SK-N-SH (cell line): ENCODE measurements at regions not wholly inside any gene's neighbourhood (a gene's known extent, or its start where the extent isn't known, plus 50 kb on each side); places are given as distances from the start of the nearest gene placed in this dataset.

Source experiments
- CTCF ChIA-PET: fragments of 300-600, 350-600 bp; formaldehyde crosslinking; extraction: SDS; loops from one replicate; lab custom pipeline; 2021; lab: Yijun Ruan, JAX
- POLR2A ChIA-PET: fragments of 350-600 bp; sonication (Branson Sonifier 250); formaldehyde crosslinking; extraction: SDS; loops from one replicate; lab custom pipeline; 2020; ENCODE audit warnings: antibody characterized with exemption, inconsistent platforms; lab: Yijun Ruan, JAX
- DNase-seq: peaks from one replicate; pipeline ENCODE4 v3.0.0; 2012
- H2AFZ ChIP-seq: fragments of 200-600 bp; sonication (generic); 2 replicates; pipeline ENCODE4 v1.8.1; 2016; ENCODE audit warnings: antibody characterized with exemption, mild to moderate bottlenecking, low read depth
- H3F3A ChIP-seq: fragments of 200-600 bp; sonication (generic); replicated peaks from 2 replicates; pipeline ENCODE3; 2016; ENCODE audit warnings: antibody characterized with exemption, mild to moderate bottlenecking; ENCODE audit not compliant: insufficient read depth
- H3K27ac ChIP-seq, 2 experiments: fragments of 200-500 bp in 1 of 2; fragments of 200-600 bp in 1 of 2; sonication (Bioruptor generic) in 1 of 2; sonication (generic), shearing (Covaris generic) in 1 of 2; 2 replicates each; pipeline versions ENCODE4 v1.5.1 to v1.6.1; 2014 to 2016; ENCODE audit warnings: low read depth in 2 of 2, inconsistent platforms in 1 of 2, low read length in 1 of 2, mild to moderate bottlenecking in 1 of 2, mixed read lengths in 1 of 2
- H3K27me3 ChIP-seq: fragments of 200-600 bp; sonication (generic), shearing (Covaris generic); 2 replicates; pipeline ENCODE4 v1.6.1; 2016; ENCODE audit warnings: mixed run types; ENCODE audit not compliant: insufficient read depth
- H3K36me3 ChIP-seq, 2 experiments: fragments of 200-500 bp in 1 of 2; fragments of 200-600 bp in 1 of 2; sonication (Bioruptor generic) in 1 of 2; sonication (generic) in 1 of 2; replicated peaks in 1 of 2; 2 replicates each; pipeline versions ENCODE3 to v1.5.1; 2014 to 2016; ENCODE audit warnings: low read length in 1 of 2, mild to moderate bottlenecking in 1 of 2; ENCODE audit not compliant: insufficient read depth in 2 of 2, control insufficient read depth in 1 of 2
- H3K4me1 ChIP-seq, 2 experiments: fragments of 200-500 bp in 1 of 2; fragments of 200-600 bp in 1 of 2; sonication (Bioruptor generic) in 1 of 2; sonication (generic), shearing (Covaris generic) in 1 of 2; 2 replicates each; pipeline versions ENCODE4 v1.5.1 to v1.6.1; 2014 to 2016; ENCODE audit warnings: low read depth in 1 of 2, low read length in 1 of 2, mixed run types in 1 of 2; ENCODE audit not compliant: insufficient read depth in 2 of 2, control insufficient read depth in 1 of 2
- H3K4me2 ChIP-seq: fragments of 200-600 bp; sonication (generic), shearing (Covaris generic); 2 replicates; pipeline ENCODE4 v1.6.1; 2017; ENCODE audit warnings: mixed run types
- H3K4me3 ChIP-seq, 2 experiments: fragments of 200-500 bp in 1 of 2; fragments of 200-600 bp in 1 of 2; sonication (Bioruptor generic) in 1 of 2; sonication (generic), shearing (Covaris generic) in 1 of 2; 2 replicates each; pipeline versions ENCODE4 v1.5.1 to v1.8.1; 2014 to 2016; ENCODE audit warnings: low read depth in 2 of 2, inconsistent platforms in 1 of 2, low read length in 1 of 2, mild to moderate bottlenecking in 1 of 2, mixed read lengths in 1 of 2, moderate library complexity in 1 of 2
- H3K79me2 ChIP-seq: fragments of 200-600 bp; sonication (generic); 2 replicates; pipeline ENCODE4 v1.8.1; 2017; ENCODE audit warnings: mild to moderate bottlenecking; ENCODE audit not compliant: insufficient read depth
- H3K9ac ChIP-seq: fragments of 200-600 bp; sonication (generic); 2 replicates; pipeline ENCODE4 v1.6.1; 2017; ENCODE audit warnings: mixed run types
- H3K9me2 ChIP-seq: fragments of 200-600 bp; sonication (generic); 2 replicates; pipeline ENCODE4 v1.6.1; 2017; ENCODE audit warnings: mixed run types
- H3K9me3 ChIP-seq: fragments of 200-600 bp; sonication (generic); 2 replicates; pipeline ENCODE4 v1.6.1; 2017; ENCODE audit warnings: mixed run types, mild to moderate bottlenecking, moderate library complexity
- H4K20me1 ChIP-seq: fragments of 200-600 bp; sonication (generic); 2 replicates; pipeline ENCODE4 v1.6.1; 2017; ENCODE audit warnings: mild to moderate bottlenecking, mixed run types; ENCODE audit not compliant: insufficient read depth
- CHD2 ChIP-seq: fragments of 150-350 bp; IDR thresholded peaks from 2 replicates; pipeline ENCODE4 v1.6.1; 2018; ENCODE audit warnings: low read length; ENCODE audit not compliant: partially characterized antibody
- EP300 ChIP-seq, 2 experiments: IDR thresholded peaks; 2 replicates each; pipeline versions ENCODE4 v1.4.0 to v1.6.1; 2012; ENCODE audit warnings: borderline replicate concordance in 1 of 2, low read depth in 1 of 2, low read length in 1 of 2
- EZH2phosphoT487 ChIP-seq: fragments of 200-600 bp; sonication (generic); IDR thresholded peaks from 2 replicates; pipeline ENCODE4 v1.6.1; 2017; ENCODE audit warnings: low read depth, mixed run types, mild to moderate bottlenecking, antibody characterized with exemption, moderate library complexity, borderline replicate concordance
- FOXJ3 ChIP-seq: sonication (generic); formaldehyde crosslinking; IDR thresholded peaks from 2 replicates; pipeline ENCODE4 v1.5.1; 2020; ENCODE audit warnings: mild to moderate bottlenecking, missing genetic modification reagents
- FOXM1 ChIP-seq: IDR thresholded peaks from 2 replicates; pipeline ENCODE4 v1.4.0; 2012; ENCODE audit warnings: low read depth, mild to moderate bottlenecking
- JUND ChIP-seq: IDR thresholded peaks from 2 replicates; pipeline ENCODE4 v1.4.0; 2012
- MXI1 ChIP-seq: IDR thresholded peaks from 2 replicates; pipeline ENCODE4 v1.6.1; 2012; ENCODE audit warnings: mild to moderate bottlenecking, low read depth, low read length, improper control_type of control experiment
- NFIC ChIP-seq: IDR thresholded peaks from 2 replicates; pipeline ENCODE4 v1.4.0; 2012; ENCODE audit warnings: borderline replicate concordance
- POLR2AphosphoS5 ChIP-seq: IDR thresholded peaks from 2 replicates; pipeline ENCODE4 v1.6.1; 2012; ENCODE audit warnings: low read depth, low read length
- RCOR1 ChIP-seq: fragments of 150-350 bp; IDR thresholded peaks from 2 replicates; pipeline ENCODE4 v1.6.1; 2017; ENCODE audit warnings: antibody characterized with exemption, low read length
- RFX5 ChIP-seq: IDR thresholded peaks from 2 replicates; pipeline ENCODE4 v1.6.1; 2012; ENCODE audit warnings: mild to moderate bottlenecking, improper control_type of control experiment, low read length
- RXRA ChIP-seq: IDR thresholded peaks from 2 replicates; pipeline ENCODE4 v1.4.0; 2012; ENCODE audit warnings: low read depth, mild to moderate bottlenecking, borderline replicate concordance
- SIN3A ChIP-seq: IDR thresholded peaks from 2 replicates; pipeline ENCODE4 v1.6.1; 2012; ENCODE audit warnings: low read depth, mild to moderate bottlenecking, low read length, moderate library complexity, borderline replicate concordance
- SMC3 ChIP-seq: IDR thresholded peaks from 2 replicates; pipeline ENCODE4 v1.6.1; 2012; ENCODE audit warnings: low read depth, low read length, improper control_type of control experiment
- TAF1 ChIP-seq: IDR thresholded peaks from 2 replicates; pipeline ENCODE4 v1.6.1; 2012; ENCODE audit warnings: low read depth, mild to moderate bottlenecking, low read length, moderate library complexity, borderline replicate concordance
- TCF12 ChIP-seq: IDR thresholded peaks from 2 replicates; pipeline ENCODE4 v1.4.0; 2012
- TEAD4 ChIP-seq: IDR thresholded peaks from 2 replicates; pipeline ENCODE4 v1.4.0; 2012; ENCODE audit warnings: mild to moderate bottlenecking, borderline replicate concordance; ENCODE audit not compliant: insufficient read depth
- WGBS: methylation state at CpG from one replicate; pipeline ENCODE4 v1.1.6; 2017; ENCODE audit warnings: low lambda C conversion rate; 5-methylcytosine and 5-hydroxymethylcytosine counted together
- TF ChIP-seq, protein P1 (sequence below): IDR thresholded peaks from 2 replicates; pipeline ENCODE4 v1.6.1; 2012; ENCODE audit warnings: mild to moderate bottlenecking, low read depth, low read length, moderate library complexity
- TF ChIP-seq, protein P2 (sequence below): IDR thresholded peaks from 2 replicates; pipeline ENCODE4 v1.4.0; 2012; ENCODE audit warnings: low read depth, borderline replicate concordance
- TF ChIP-seq, protein P3 (sequence below): fragments of 150-350 bp; IDR thresholded peaks from 2 replicates; pipeline ENCODE4 v1.6.1; 2017; ENCODE audit warnings: antibody characterized with exemption, low read length, low read depth, borderline replicate concordance
- TF ChIP-seq, protein P4 (sequence below): IDR thresholded peaks from 2 replicates; pipeline ENCODE4 v1.4.0; 2012; ENCODE audit warnings: low read depth

DNA sequence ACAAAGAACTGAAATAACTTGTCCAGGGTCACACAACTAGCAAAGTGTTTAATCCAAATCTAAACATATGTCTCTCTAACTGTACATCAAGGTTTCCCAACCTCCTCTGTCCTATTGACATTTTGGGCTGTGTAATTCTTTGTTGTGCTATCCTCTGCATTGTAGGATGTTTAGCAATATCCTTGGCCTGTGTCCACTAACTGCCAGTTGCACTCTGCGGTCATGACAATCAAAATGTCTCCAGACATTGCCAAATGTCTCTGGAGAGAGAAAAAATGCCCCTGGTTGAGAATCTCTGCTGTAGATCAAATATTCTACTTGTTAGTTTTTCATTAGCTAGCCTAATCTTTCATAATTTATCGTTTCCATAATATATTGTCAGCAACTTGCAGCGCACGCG lies 353.4 kb upstream of the NEGR1 start (continued):
- TF ChIP-seq MXI1: no peak

DNA sequence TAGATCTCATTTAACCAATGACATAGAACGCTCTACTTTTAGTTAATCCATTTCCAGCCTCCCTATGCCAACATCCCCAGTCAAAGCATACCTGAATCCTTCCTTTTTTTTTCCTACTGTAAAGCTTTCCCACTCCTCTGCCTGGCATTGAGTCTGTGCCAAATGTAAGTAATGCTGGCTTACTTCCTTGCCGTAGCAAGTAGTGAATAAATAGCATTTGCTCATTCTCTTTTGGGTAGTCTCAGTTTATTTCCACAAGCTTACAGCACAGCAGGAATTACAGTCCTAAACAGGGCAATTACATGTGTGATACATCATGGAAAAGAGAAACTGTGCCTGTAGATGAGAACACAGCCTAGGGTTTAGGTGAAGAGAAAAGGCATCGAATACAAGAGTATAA lies 352.6 kb upstream of the NEGR1 start:
- no peaks in the 10 kb centered on the region; the same call in 1 of the 2 replicates for H3K9me2 ChIP-seq
- POLR2A ChIA-PET: no interaction called here
- no peaks in the 10 kb centered on the region for H3K36me3 ChIP-seq

DNA sequence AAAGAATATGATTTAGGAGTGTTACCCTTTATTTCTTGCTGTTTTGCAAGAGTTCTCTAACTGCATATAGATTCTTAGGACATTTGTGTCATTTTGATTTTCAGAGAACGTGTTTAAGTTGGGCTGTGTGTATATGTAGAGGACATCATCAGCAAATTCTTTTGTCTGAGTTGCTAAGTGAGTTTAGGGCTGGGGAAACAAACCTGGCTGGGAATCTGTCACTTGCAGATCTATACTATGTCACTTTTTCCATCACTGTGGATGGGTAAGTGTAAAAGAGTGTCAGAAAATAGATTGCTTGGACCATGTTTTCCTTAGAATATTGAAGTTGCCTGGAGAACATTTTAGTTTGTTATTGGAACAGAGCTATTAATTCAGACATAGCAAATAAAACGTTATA lies 349.1 kb upstream of the NEGR1 start:
- H3K9me3 ChIP-seq: no peaks in the 10 kb centered on the region
- 20% methylated on average over 2 of the region's 2 CpGs for WGBS
- H2AFZ ChIP-seq: no peak overlapping the region
- no peak overlapping the region for H3K4me3 ChIP-seq
- no peaks in the 10 kb centered on the region for H3F3A ChIP-seq
- no peak overlapping the region for H3K4me2 ChIP-seq
- H3K36me3 ChIP-seq: no peaks in the 10 kb centered on the region
- TF ChIP-seq POLR2AphosphoS5: no peak
- TF ChIP-seq RXRA: no peak
- TF ChIP-seq, protein P1, sequence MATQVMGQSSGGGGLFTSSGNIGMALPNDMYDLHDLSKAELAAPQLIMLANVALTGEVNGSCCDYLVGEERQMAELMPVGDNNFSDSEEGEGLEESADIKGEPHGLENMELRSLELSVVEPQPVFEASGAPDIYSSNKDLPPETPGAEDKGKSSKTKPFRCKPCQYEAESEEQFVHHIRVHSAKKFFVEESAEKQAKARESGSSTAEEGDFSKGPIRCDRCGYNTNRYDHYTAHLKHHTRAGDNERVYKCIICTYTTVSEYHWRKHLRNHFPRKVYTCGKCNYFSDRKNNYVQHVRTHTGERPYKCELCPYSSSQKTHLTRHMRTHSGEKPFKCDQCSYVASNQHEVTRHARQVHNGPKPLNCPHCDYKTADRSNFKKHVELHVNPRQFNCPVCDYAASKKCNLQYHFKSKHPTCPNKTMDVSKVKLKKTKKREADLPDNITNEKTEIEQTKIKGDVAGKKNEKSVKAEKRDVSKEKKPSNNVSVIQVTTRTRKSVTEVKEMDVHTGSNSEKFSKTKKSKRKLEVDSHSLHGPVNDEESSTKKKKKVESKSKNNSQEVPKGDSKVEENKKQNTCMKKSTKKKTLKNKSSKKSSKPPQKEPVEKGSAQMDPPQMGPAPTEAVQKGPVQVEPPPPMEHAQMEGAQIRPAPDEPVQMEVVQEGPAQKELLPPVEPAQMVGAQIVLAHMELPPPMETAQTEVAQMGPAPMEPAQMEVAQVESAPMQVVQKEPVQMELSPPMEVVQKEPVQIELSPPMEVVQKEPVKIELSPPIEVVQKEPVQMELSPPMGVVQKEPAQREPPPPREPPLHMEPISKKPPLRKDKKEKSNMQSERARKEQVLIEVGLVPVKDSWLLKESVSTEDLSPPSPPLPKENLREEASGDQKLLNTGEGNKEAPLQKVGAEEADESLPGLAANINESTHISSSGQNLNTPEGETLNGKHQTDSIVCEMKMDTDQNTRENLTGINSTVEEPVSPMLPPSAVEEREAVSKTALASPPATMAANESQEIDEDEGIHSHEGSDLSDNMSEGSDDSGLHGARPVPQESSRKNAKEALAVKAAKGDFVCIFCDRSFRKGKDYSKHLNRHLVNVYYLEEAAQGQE: no peak
- no peak for TF ChIP-seq SIN3A
- TF ChIP-seq, all 33 proteins: peak for 0
- no peak for DNase-seq
- POLR2A ChIA-PET: no interaction called here
- no peaks in the 10 kb centered on the region for H3K27me3 ChIP-seq
- H3K4me1 ChIP-seq: no peaks in the 10 kb centered on the region
- H3K9me2 ChIP-seq: no peaks in the 10 kb centered on the region; the same call in 1 of the 2 replicates
- H3K27ac ChIP-seq: no peak overlapping the region
- no peak overlapping the region for H3K9ac ChIP-seq
- no peaks in the 10 kb centered on the region for H3K79me2 ChIP-seq
- CTCF ChIA-PET: interaction anchor here (1.0 kb wide), 1 partner anchor 57 kb away, joined by 3 read pairs; no protein-coding TSS in a partner anchor
- H4K20me1 ChIP-seq: no peaks in the 10 kb centered on the region

More for the DNA sequence above, 352.6 kb upstream of the NEGR1 start:
- Histone ChIP-seq H3K27ac (no peak overlapping the region), H3K4me1 (no peaks in the 10 kb centered on the region), H3F3A (no peaks in the 10 kb centered on the region), H3K4me2 (no peak overlapping the region), H3K4me3 (no peak overlapping the region), H2AFZ (no peak overlapping the region), H3K27me3 (no peaks in the 10 kb centered on the region), H4K20me1 (no peaks in the 10 kb centered on the region), H3K9me3 (no peaks in the 10 kb centered on the region), H3K79me2 (no peaks in the 10 kb centered on the region), H3K9ac (no peak overlapping the region)
- 63% methylated on average over 3 of the region's 3 CpGs for WGBS
- no peak for DNase-seq
- CTCF ChIA-PET: interaction anchor here (0.6 to 3.3 kb wide), 3 partner anchors 10 to 597 kb away, joined by 3 to 16 read pairs (median 5); no protein-coding TSS in a partner anchor
- TF ChIP-seq EP300 (IDR thresholded peaks at IDR 0.05; ENCODE audit: borderline replicate concordance in 1 of 2, low read depth in 1 of 2, low read length in 1 of 2): no peak
- TF ChIP-seq, protein P2, sequence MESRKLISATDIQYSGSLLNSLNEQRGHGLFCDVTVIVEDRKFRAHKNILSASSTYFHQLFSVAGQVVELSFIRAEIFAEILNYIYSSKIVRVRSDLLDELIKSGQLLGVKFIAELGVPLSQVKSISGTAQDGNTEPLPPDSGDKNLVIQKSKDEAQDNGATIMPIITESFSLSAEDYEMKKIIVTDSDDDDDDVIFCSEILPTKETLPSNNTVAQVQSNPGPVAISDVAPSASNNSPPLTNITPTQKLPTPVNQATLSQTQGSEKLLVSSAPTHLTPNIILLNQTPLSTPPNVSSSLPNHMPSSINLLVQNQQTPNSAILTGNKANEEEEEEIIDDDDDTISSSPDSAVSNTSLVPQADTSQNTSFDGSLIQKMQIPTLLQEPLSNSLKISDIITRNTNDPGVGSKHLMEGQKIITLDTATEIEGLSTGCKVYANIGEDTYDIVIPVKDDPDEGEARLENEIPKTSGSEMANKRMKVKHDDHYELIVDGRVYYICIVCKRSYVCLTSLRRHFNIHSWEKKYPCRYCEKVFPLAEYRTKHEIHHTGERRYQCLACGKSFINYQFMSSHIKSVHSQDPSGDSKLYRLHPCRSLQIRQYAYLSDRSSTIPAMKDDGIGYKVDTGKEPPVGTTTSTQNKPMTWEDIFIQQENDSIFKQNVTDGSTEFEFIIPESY: no peak
- TF ChIP-seq FOXM1: no peak
- TF ChIP-seq FOXJ3: no peak
- no peak for TF ChIP-seq TCF12
- TF ChIP-seq, protein P3, sequence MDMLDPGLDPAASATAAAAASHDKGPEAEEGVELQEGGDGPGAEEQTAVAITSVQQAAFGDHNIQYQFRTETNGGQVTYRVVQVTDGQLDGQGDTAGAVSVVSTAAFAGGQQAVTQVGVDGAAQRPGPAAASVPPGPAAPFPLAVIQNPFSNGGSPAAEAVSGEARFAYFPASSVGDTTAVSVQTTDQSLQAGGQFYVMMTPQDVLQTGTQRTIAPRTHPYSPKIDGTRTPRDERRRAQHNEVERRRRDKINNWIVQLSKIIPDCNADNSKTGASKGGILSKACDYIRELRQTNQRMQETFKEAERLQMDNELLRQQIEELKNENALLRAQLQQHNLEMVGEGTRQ: no peak
- TF ChIP-seq TAF1: no peak
- no peak for TF ChIP-seq POLR2AphosphoS5
- no peak for TF ChIP-seq TEAD4
- no peak for TF ChIP-seq MXI1
- TF ChIP-seq, protein P4, sequence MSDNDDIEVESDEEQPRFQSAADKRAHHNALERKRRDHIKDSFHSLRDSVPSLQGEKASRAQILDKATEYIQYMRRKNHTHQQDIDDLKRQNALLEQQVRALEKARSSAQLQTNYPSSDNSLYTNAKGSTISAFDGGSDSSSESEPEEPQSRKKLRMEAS: no peak
- TF ChIP-seq CHD2: no peak
- TF ChIP-seq NFIC: no peak
- TF ChIP-seq RCOR1: no peak
- no peak for TF ChIP-seq SMC3
- no peak for TF ChIP-seq EZH2phosphoT487
- TF ChIP-seq JUND: no peak
- no peak for TF ChIP-seq RFX5
